ENCODE measurements at regions not wholly inside any gene's neighbourhood (a gene's known extent, or its start where the extent isn't known, plus 50 kb on each side); places are given as distances from the start of the nearest gene placed in this dataset.
"Not testable (repeated sequence)": the region's sequence is repeated elsewhere in the genome, so short reads cannot be mapped to it uniquely, and the experiment has no call there.

DNA sequence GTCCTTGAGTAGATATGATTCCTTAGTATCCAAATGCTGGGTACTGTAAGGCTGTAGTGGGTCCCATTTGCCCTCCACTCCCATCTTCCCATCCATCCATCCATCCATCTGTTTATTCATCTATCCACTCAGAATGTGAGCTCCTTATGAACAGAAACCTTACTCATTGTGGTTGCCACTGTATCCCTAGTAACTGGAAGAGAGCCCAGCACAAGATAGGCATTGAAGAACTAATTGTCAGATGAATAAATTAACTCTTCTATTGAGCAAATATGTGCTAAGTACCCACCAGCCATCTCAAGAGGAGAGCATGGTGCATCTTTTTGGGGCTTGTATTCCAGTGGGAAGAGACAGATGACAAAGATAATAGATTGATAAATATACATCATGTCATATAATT is 86.4 kb upstream of the SEZ6L start:
- TF ChIP-seq, protein P1, sequence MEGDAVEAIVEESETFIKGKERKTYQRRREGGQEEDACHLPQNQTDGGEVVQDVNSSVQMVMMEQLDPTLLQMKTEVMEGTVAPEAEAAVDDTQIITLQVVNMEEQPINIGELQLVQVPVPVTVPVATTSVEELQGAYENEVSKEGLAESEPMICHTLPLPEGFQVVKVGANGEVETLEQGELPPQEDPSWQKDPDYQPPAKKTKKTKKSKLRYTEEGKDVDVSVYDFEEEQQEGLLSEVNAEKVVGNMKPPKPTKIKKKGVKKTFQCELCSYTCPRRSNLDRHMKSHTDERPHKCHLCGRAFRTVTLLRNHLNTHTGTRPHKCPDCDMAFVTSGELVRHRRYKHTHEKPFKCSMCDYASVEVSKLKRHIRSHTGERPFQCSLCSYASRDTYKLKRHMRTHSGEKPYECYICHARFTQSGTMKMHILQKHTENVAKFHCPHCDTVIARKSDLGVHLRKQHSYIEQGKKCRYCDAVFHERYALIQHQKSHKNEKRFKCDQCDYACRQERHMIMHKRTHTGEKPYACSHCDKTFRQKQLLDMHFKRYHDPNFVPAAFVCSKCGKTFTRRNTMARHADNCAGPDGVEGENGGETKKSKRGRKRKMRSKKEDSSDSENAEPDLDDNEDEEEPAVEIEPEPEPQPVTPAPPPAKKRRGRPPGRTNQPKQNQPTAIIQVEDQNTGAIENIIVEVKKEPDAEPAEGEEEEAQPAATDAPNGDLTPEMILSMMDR (IDR thresholded peaks at IDR 0.05; ENCODE audit: insufficient read depth, missing control alignments): no peak
- FAIRE-seq (no peak), DNase-seq (ENCODE audit: insufficient read length, low spot score) (no peak)

DNA sequence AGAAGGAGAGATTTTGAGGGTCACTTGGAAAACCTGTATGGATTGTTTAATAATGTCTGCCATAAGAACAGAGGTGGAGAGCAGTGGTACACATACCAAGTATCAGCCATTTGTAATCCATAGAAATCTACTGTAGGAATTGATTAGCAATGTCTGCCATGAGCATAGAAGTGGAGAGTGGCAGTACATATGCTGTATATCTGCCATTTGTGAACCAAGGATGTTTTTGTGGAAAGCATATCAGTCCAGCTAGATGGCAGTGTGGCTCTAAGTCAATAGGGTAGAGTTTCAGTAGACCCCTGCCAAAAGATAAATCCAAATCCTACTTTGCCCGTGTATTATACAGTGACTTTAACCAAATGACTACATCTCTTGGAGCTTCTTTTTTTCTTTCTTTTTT is 82.9 kb upstream of the SEZ6L start:
- no peak for FAIRE-seq
- TF ChIP-seq, protein P1 (IDR thresholded peaks at IDR 0.05; ENCODE audit: insufficient read depth, missing control alignments): peak; percentile 45
- no peak for DNase-seq (ENCODE audit: insufficient read length, low spot score)

- TF ChIP-seq, protein P1 (IDR thresholded peaks at IDR 0.05; ENCODE audit: insufficient read depth, missing control alignments): no peak
- DNase-seq (ENCODE audit: insufficient read length, low spot score) (no peak), FAIRE-seq (no peak)
Observed at GRCh38 chr22:26087816-26088215, 81.4 kb upstream of the SEZ6L start.

- TF ChIP-seq, protein P1 (IDR thresholded peaks at IDR 0.05; ENCODE audit: insufficient read depth, missing control alignments): no peak
- FAIRE-seq (no peak), DNase-seq (ENCODE audit: insufficient read length, low spot score) (no peak)
Observed at GRCh38 chr22:26090821-26091220, 78.4 kb upstream of the SEZ6L start.

DNA sequence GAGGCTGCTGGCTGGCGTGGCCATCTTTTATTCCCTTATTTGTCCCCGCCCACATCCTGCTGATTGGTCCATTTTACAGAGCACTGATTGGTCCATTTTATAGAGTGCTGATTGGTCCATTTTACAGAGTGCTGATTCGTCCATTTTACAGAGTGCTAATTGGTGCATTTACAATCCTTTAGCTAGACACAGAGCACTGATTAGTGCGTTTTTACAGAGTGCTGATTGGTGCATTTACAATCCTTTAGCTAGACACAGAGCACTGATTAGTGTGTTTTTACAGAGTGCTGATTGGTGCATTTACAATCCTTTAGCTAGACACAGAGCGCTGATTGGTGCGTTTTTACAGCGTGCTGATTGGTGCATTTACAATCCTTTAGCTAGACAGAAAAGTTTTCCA is 74.8 kb upstream of the SEZ6L start:
- not testable (repeated sequence) for DNase-seq (ENCODE audit: insufficient read length, low spot score); FAIRE-seq

DNA sequence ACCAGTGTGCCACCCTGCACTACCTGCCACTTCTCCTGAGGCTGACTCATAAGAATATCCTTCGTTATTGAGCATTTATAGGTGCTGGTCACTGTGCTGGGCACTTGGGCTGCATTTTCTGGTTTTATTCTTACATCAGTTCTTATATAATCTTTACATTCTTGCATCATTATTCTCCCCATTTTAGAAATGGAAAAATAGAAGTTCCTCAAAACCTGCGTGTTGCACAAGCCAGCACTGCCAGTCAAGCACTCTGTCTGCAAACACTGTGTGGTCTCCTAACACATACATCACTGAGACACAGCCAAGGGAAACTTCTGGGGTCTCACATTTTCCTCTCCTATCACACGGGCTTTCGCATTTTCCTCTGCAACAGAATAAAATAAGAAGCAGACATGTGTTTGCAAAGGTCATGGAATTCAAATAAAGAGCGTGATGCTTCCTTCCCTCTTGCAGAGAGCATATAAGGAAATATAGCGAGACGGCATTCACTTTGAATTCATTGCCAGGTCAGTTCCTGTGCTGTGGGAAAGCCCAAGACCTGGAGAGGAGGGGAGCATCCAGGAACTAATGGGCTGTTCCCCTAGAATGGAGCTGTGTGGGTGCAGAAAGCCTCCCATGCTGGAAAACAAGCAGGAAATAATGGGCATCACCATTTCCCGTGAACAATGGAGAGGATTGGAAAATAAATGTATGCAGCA is 73.9 kb upstream of the SEZ6L start:
- DNase-seq (ENCODE audit: insufficient read length, low spot score): no peak
- no peak for FAIRE-seq

DNA sequence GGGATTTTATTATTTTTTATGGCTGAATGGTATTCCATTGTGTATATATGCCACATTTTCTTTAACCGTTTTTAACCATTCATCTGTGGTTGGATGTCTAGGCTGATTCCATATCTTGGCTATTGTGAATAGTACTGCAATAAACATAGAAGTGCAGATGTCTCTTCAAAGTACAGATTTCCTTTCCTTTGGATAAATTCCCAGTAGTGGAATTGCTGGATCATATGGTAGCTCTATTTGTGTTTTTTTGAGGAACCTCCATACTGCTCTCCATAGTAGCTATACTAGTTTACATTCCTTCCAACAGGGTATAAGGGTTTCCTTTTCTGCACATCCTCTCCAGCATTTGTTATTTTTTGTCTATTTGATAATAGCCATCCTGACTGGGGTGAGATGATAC is 71.9 kb upstream of the SEZ6L start:
- DNase-seq (ENCODE audit: insufficient read length, low spot score) (no peak), FAIRE-seq (no peak)
- TF ChIP-seq, protein P1 (IDR thresholded peaks at IDR 0.05; ENCODE audit: insufficient read depth, missing control alignments): no peak

More for the DNA sequence above, 73.9 kb upstream of the SEZ6L start:
- TF ChIP-seq, protein P1 (IDR thresholded peaks at IDR 0.05; ENCODE audit: insufficient read depth, missing control alignments): no peak
